ENCODE measurements at regions not wholly inside any gene's neighbourhood (a gene's known extent, or its start where the extent isn't known, plus 50 kb on each side); places are given as distances from the start of the nearest gene placed in this dataset.

DNA sequence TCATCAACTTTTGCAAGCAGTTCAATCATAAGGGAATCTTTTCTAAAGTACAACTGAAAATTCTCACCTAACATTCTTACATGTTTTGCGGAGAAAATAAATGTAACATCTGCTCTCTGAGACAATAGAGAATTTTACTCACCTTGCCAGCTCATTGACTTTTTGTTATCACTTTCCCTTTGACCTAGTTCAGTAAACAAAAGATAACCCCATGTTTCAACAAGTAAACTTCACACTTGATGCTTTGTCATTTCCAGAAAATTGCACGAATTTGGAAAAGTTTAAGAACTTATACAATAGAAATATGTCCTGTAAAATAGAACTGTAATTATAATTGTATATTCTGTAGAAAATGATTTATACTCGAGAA lies 1110.0 kb upstream of the ACVR2A start:
- no peak overlapping the region for H3K4me3 ChIP-seq (ENCODE audit: severe bottlenecking)
- ATAC-seq (ENCODE audit: low read depth) (no peak), DNase-seq (ENCODE audit: low spot score) (no peak)
- no peaks in the 10 kb centered on the region for H3K9me3 ChIP-seq (ENCODE audit: severe bottlenecking)
- H3K36me3 ChIP-seq (ENCODE audit: low read depth): no peaks in the 10 kb centered on the region
- peaks cover 3% of the 10 kb centered on the region for H3K4me1 ChIP-seq (ENCODE audit: insufficient read depth, poor library complexity, severe bottlenecking)
- H3K27ac ChIP-seq (ENCODE audit: poor library complexity, severe bottlenecking): no peak overlapping the region
- H3K27me3 ChIP-seq (ENCODE audit: insufficient read depth, poor library complexity, severe bottlenecking): no peaks in the 10 kb centered on the region
- TF ChIP-seq, protein P1, sequence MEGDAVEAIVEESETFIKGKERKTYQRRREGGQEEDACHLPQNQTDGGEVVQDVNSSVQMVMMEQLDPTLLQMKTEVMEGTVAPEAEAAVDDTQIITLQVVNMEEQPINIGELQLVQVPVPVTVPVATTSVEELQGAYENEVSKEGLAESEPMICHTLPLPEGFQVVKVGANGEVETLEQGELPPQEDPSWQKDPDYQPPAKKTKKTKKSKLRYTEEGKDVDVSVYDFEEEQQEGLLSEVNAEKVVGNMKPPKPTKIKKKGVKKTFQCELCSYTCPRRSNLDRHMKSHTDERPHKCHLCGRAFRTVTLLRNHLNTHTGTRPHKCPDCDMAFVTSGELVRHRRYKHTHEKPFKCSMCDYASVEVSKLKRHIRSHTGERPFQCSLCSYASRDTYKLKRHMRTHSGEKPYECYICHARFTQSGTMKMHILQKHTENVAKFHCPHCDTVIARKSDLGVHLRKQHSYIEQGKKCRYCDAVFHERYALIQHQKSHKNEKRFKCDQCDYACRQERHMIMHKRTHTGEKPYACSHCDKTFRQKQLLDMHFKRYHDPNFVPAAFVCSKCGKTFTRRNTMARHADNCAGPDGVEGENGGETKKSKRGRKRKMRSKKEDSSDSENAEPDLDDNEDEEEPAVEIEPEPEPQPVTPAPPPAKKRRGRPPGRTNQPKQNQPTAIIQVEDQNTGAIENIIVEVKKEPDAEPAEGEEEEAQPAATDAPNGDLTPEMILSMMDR (IDR thresholded peaks at IDR 0.05; ENCODE audit: poor library complexity, severe bottlenecking): no peak

DNA sequence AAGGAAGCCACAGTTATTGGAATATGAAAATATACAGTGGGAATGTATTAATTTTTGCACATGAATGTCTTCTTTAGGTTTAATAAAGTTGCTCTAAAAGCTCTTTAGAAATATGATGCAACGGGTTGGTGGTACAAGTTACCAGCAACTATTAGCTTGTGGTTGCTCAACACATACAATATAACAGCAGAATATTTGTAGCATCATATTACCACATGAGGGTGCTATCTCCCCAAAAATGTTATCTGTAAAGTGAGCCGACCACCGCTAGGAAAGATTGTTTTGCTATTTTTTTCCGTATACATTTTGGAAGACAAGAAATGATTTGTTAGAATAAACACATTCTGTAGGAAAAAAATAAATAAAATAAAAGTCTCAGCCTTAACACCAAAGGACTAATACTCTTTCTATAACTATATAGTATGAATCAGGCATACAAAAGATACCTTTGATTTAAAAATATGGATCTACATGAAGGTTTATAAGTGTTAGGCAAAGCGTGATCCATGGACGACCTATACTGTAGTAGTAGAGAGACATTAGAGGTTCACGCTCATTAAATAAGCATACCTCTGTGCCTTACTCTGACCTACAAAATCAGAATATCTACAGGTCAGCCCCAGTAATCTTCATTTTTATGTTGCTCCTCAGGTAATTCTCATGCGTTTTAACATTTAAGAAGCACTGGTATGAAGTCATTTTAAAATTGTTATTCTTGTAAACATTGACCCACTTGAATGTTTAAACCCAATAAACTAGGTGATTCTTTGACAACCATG lies 1110.6 kb upstream of the ACVR2A start:
- no peaks in the 10 kb centered on the region for H3K9me3 ChIP-seq (ENCODE audit: severe bottlenecking)
- TF ChIP-seq, protein P1 (IDR thresholded peaks at IDR 0.05; ENCODE audit: poor library complexity, severe bottlenecking): peak; percentile 74
- peaks cover 3% of the 10 kb centered on the region for H3K4me1 ChIP-seq (ENCODE audit: insufficient read depth, poor library complexity, severe bottlenecking)
- ATAC-seq (ENCODE audit: low read depth) (peak; percentile 82), DNase-seq (ENCODE audit: low spot score) (no peak)
- H3K4me3 ChIP-seq (ENCODE audit: severe bottlenecking): no peak overlapping the region
- no peaks in the 10 kb centered on the region for H3K27me3 ChIP-seq (ENCODE audit: insufficient read depth, poor library complexity, severe bottlenecking)
- no peak overlapping the region for H3K27ac ChIP-seq (ENCODE audit: poor library complexity, severe bottlenecking)
- no peaks in the 10 kb centered on the region for H3K36me3 ChIP-seq (ENCODE audit: low read depth)

DNA sequence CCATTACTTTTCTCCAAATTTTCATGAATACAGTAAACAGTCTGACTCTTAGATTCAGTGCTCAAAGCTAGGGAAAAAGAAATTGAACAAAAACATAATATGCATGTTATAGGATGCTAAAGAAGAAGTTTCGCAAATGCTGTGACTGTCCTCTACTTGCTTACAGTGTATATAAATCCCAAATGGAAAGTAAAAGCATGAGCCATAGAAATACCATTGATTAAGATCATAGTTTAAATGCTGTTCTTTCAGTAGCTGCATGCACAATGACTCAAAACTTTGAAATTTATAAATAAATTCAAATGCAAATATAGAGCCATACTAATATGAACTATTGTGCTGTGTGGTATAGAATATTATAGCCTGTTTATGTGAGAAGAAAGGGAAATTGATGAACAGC lies 1113.9 kb upstream of the ACVR2A start:
- no peak for DNase-seq (ENCODE audit: low spot score)
- Histone ChIP-seq H3K4me1 (ENCODE audit: insufficient read depth, poor library complexity, severe bottlenecking) (peaks cover 3% of the 10 kb centered on the region), H3K27me3 (ENCODE audit: insufficient read depth, poor library complexity, severe bottlenecking) (no peaks in the 10 kb centered on the region), H3K4me3 (ENCODE audit: severe bottlenecking) (no peak overlapping the region), H3K36me3 (ENCODE audit: low read depth) (no peaks in the 10 kb centered on the region), H3K27ac (ENCODE audit: poor library complexity, severe bottlenecking) (no peak overlapping the region), H3K9me3 (ENCODE audit: severe bottlenecking) (no peaks in the 10 kb centered on the region)
- peak; percentile 52; the same call in 2 of the 3 replicates for ATAC-seq (ENCODE audit: low read depth)
- TF ChIP-seq, protein P1 (IDR thresholded peaks at IDR 0.05; ENCODE audit: poor library complexity, severe bottlenecking): no peak

DNA sequence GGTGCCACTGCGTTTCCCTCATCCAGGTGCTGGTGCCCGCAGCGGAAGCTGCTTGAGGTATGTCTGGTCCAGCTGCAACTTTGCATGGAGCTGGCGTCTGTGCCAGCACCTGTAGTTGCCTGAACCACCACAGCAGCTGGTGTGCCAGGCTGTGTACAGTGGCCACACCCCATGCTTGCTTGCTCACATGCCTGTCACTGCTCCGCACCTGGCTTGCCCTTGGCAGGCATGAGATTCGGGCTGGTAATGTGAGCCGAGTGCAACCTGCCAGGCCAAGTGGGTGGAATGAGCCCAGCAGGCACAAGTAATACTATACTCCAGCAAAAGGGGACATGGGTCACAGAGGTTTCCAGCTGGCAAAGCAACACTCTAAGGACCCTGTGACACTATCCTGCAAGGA lies 1123.3 kb upstream of the ACVR2A start:
- ATAC-seq (ENCODE audit: low read depth): peak; percentile 69
- Histone ChIP-seq H3K27me3 (ENCODE audit: insufficient read depth, poor library complexity, severe bottlenecking) (no peaks in the 10 kb centered on the region), H3K9me3 (ENCODE audit: severe bottlenecking) (no peaks in the 10 kb centered on the region)

More for the DNA sequence above, 1123.3 kb upstream of the ACVR2A start:
- no peaks in the 10 kb centered on the region for H3K4me1 ChIP-seq (ENCODE audit: insufficient read depth, poor library complexity, severe bottlenecking)
- no peak overlapping the region for H3K27ac ChIP-seq (ENCODE audit: poor library complexity, severe bottlenecking)
- H3K36me3 ChIP-seq (ENCODE audit: low read depth): no peaks in the 10 kb centered on the region
- H3K4me3 ChIP-seq (ENCODE audit: severe bottlenecking): no peak overlapping the region
- no peak for DNase-seq (ENCODE audit: low spot score)
- TF ChIP-seq, protein P1 (IDR thresholded peaks at IDR 0.05; ENCODE audit: poor library complexity, severe bottlenecking): no peak

Measured in RWPE2 (cell line).